ENCODE measurements at regions not wholly inside any gene's neighbourhood (a gene's known extent, or its start where the extent isn't known, plus 50 kb on each side); places are given as distances from the start of the nearest gene placed in this dataset.

- no peak for DNase-seq
These were observed 455.4 kb downstream of the EBF1 start for GRCh38 chr5:158644301-158644700.

GRCh38 chr5:158643840-158644239 lies 455.9 kb downstream of the EBF1 start:
- no peak for DNase-seq

GRCh38 chr5:158642879-158643278 lies 456.8 kb downstream of the EBF1 start:
- peak in 1 of 2 experiments; percentile 46 for DNase-seq

- no peak for DNase-seq
These were observed 458.7 kb downstream of the EBF1 start for GRCh38 chr5:158641016-158641415.

- DNase-seq: no peak
These were observed 459.1 kb downstream of the EBF1 start for GRCh38 chr5:158640593-158640980.

- DNase-seq: peak in 1 of 2 experiments; percentile 44
These were observed 459.7 kb downstream of the EBF1 start for GRCh38 chr5:158639881-158640592.

- DNase-seq: no peak
These were observed 461.3 kb downstream of the EBF1 start for GRCh38 chr5:158638396-158638795.

- DNase-seq: no peak
These were observed 462.7 kb downstream of the EBF1 start for GRCh38 chr5:158637039-158637438.

- DNase-seq: no peak
These were observed 464.2 kb downstream of the EBF1 start for GRCh38 chr5:158635565-158635964.

- DNase-seq: no peak
These were observed 465.0 kb downstream of the EBF1 start for GRCh38 chr5:158634714-158635113.

GRCh38 chr5:158629591-158630312 lies 470.0 kb downstream of the EBF1 start:
- no peak for DNase-seq

GRCh38 chr5:158626718-158627117 lies 473.0 kb downstream of the EBF1 start:
- DNase-seq: no peak

GRCh38 chr5:158623971-158624370 lies 475.7 kb downstream of the EBF1 start:
- DNase-seq: no peak

GRCh38 chr5:158621391-158621790 lies 478.3 kb downstream of the EBF1 start:
- no peak for DNase-seq

GRCh38 chr5:158619083-158619788 lies 480.5 kb downstream of the EBF1 start:
- peak in 1 of 2 experiments; percentile 27 for DNase-seq

GRCh38 chr5:158618256-158618655 lies 481.5 kb downstream of the EBF1 start:
- no peak for DNase-seq

GRCh38 chr5:158616707-158617106 lies 483.0 kb downstream of the EBF1 start:
- DNase-seq: no peak

- no peak for DNase-seq
These were observed 484.8 kb downstream of the EBF1 start for GRCh38 chr5:158614951-158615350.

GRCh38 chr5:158611581-158611980 lies 488.1 kb downstream of the EBF1 start:
- no peak for DNase-seq

- DNase-seq: no peak
These were observed 489.7 kb downstream of the EBF1 start for GRCh38 chr5:158610051-158610415.

- DNase-seq: peak; percentile 8 to 42
These were observed 490.2 kb downstream of the EBF1 start for GRCh38 chr5:158609333-158610050.

- no peak for DNase-seq
These were observed 492.6 kb downstream of the EBF1 start for GRCh38 chr5:158607088-158607487.

GRCh38 chr5:158606233-158606632 lies 493.5 kb downstream of the EBF1 start:
- DNase-seq: no peak

Data from NCI-H446 (cell line).